HG02623 (cell line): ENCODE measurements at regions not wholly inside any gene's neighbourhood (a gene's known extent, or its start where the extent isn't known, plus 50 kb on each side); places are given as distances from the start of the nearest gene placed in this dataset.

ENCODE experiments used
- ATAC-seq: cut with Tn5 transposase; IDR thresholded peaks from one replicate; pipeline ENCODE4 v1.9.1; 2021; ENCODE audit warnings: moderate library complexity; ENCODE audit not compliant: unreplicated experiment

- no peak for ATAC-seq
Observed at GRCh38 chr2:4134551-4135550, 431.5 kb downstream of the DCDC2C start.

GRCh38 chr2:4135765-4136164 lies 432.4 kb downstream of the DCDC2C start:
- no peak for ATAC-seq

- no peak for ATAC-seq
Observed at GRCh38 chr2:4139316-4139715, 435.9 kb downstream of the DCDC2C start.

GRCh38 chr2:4139731-4140130 lies 436.4 kb downstream of the DCDC2C start:
- no peak for ATAC-seq

- ATAC-seq, result no peak
Observed at GRCh38 chr2:4140281-4140970, 437.1 kb downstream of the DCDC2C start.

GRCh38 chr2:4144731-4145130 lies 441.4 kb downstream of the DCDC2C start:
- ATAC-seq, result no peak

GRCh38 chr2:4151521-4151920 lies 448.1 kb downstream of the DCDC2C start:
- no peak for ATAC-seq

- no peak for ATAC-seq
Observed at GRCh38 chr2:4152051-4152450, 448.7 kb downstream of the DCDC2C start.

GRCh38 chr2:4168834-4169233 lies 465.5 kb downstream of the DCDC2C start:
- ATAC-seq, result no peak

- no peak for ATAC-seq
Observed at GRCh38 chr2:4174796-4175195, 471.4 kb downstream of the DCDC2C start.

- ATAC-seq, result no peak
Observed at GRCh38 chr2:4175343-4175742, 472.0 kb downstream of the DCDC2C start.

- no peak for ATAC-seq
Observed at GRCh38 chr2:4180631-4181030, 477.3 kb downstream of the DCDC2C start.

- no peak for ATAC-seq
Observed at GRCh38 chr2:4181062-4181461, 477.7 kb downstream of the DCDC2C start.

- no peak for ATAC-seq
Observed at GRCh38 chr2:4188561-4188960, 485.2 kb downstream of the DCDC2C start.

GRCh38 chr2:4190548-4190947 lies 487.2 kb downstream of the DCDC2C start:
- no peak for ATAC-seq

- ATAC-seq, result no peak
Observed at GRCh38 chr2:4192119-4192518, 488.7 kb downstream of the DCDC2C start.

- no peak for ATAC-seq
Observed at GRCh38 chr2:4214444-4215205, 511.2 kb downstream of the DCDC2C start.

GRCh38 chr2:4217737-4218136 lies 514.4 kb downstream of the DCDC2C start:
- ATAC-seq, result no peak

GRCh38 chr2:4219101-4219500 lies 515.7 kb downstream of the DCDC2C start:
- ATAC-seq, result no peak

- no peak for ATAC-seq
Observed at GRCh38 chr2:4219571-4219970, 516.2 kb downstream of the DCDC2C start.

GRCh38 chr2:4221434-4221833 lies 518.1 kb downstream of the DCDC2C start:
- ATAC-seq, result no peak
